ENCODE measurements at regions not wholly inside any gene's neighbourhood (a gene's known extent, or its start where the extent isn't known, plus 50 kb on each side); places are given as distances from the start of the nearest gene placed in this dataset.
"Not testable (repeated sequence)": the region's sequence is repeated elsewhere in the genome, so short reads cannot be mapped to it uniquely, and the experiment has no call there.

GRCh38 chr5:124887223-124887622, 140.8 kb upstream of the ZNF608 start:
- no peak for TF ChIP-seq CTCF (conservative IDR thresholded peaks at IDR 0.05; ENCODE audit: low read depth, low read length)
- DNase-seq (ENCODE audit: low read depth) = no peak
- no peak overlapping the region for H3K4me3 ChIP-seq (ENCODE audit: low read depth, low read length)

- peak; percentile 76 for DNase-seq (ENCODE audit: low read depth)
- TF ChIP-seq CTCF (conservative IDR thresholded peaks at IDR 0.05; ENCODE audit: low read depth, low read length) = peak; percentile 41
- peak overlapping the region; percentile 41 for H3K4me3 ChIP-seq (ENCODE audit: low read depth, low read length)
These were observed 141.6 kb upstream of the ZNF608 start for GRCh38 chr5:124888050-124888506.

GRCh38 chr5:124888622-124889485, 142.4 kb upstream of the ZNF608 start:
- DNase-seq (ENCODE audit: low read depth) = no peak
- no peak for TF ChIP-seq CTCF (conservative IDR thresholded peaks at IDR 0.05; ENCODE audit: low read depth, low read length)
- H3K4me3 ChIP-seq (ENCODE audit: low read depth, low read length) = no peak overlapping the region

- TF ChIP-seq CTCF (conservative IDR thresholded peaks at IDR 0.05; ENCODE audit: low read depth, low read length) = no peak
- no peak overlapping the region for H3K4me3 ChIP-seq (ENCODE audit: low read depth, low read length)
- no peak for DNase-seq (ENCODE audit: low read depth)
These were observed 143.0 kb upstream of the ZNF608 start for GRCh38 chr5:124889486-124889825.

- TF ChIP-seq CTCF (conservative IDR thresholded peaks at IDR 0.05; ENCODE audit: low read depth, low read length) = no peak
- no peak for DNase-seq (ENCODE audit: low read depth)
- no peak overlapping the region for H3K4me3 ChIP-seq (ENCODE audit: low read depth, low read length)
These were observed 143.4 kb upstream of the ZNF608 start for GRCh38 chr5:124889850-124890249.

GRCh38 chr5:124890442-124890841, 144.0 kb upstream of the ZNF608 start:
- not testable (repeated sequence) for H3K4me3 ChIP-seq (ENCODE audit: low read depth, low read length); DNase-seq (ENCODE audit: low read depth)

- no peak overlapping the region for H3K4me3 ChIP-seq (ENCODE audit: low read depth, low read length)
- no peak for DNase-seq (ENCODE audit: low read depth)
- no peak for TF ChIP-seq CTCF (conservative IDR thresholded peaks at IDR 0.05; ENCODE audit: low read depth, low read length)
These were observed 144.7 kb upstream of the ZNF608 start for GRCh38 chr5:124891179-124891578.
